ENCODE measurements at regions not wholly inside any gene's neighbourhood (a gene's known extent, or its start where the extent isn't known, plus 50 kb on each side); places are given as distances from the start of the nearest gene placed in this dataset.

DNA sequence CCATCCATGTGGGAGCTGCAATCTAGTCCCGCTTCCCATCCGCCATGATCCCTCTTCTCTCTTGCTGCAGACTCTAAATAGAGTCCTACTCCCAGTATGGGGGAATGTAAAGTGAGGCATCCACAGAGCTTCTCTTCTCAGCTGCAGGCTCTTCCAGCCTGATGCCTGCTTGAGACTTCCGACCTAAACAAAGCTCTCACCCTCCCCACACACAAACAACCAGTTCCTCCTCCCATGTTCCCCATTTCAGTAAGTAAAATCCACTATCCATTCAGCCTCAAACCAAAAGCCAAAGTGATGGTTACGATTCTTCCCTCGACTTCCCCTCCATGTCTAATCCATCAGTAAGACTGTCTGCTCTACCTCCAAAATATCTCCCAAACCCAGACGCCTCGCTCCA is 108.2 kb upstream of the NFE2L3 start:
- no peak for ATAC-seq
- Histone ChIP-seq H3K27me3 (peaks cover 4 to 19% of the 10 kb centered on the region in 2 donors), H3K9me3 (no peaks in the 10 kb centered on the region), H3K27ac (no peak overlapping the region), H3K36me3 (no peaks in the 10 kb centered on the region), H3K4me1 (no peaks in the 10 kb centered on the region), H3K4me3 (no peak overlapping the region)
- intact Hi-C loops (cut with DNase I): no loop called here
- DNase-seq: no peak
- TF ChIP-seq, protein P1, sequence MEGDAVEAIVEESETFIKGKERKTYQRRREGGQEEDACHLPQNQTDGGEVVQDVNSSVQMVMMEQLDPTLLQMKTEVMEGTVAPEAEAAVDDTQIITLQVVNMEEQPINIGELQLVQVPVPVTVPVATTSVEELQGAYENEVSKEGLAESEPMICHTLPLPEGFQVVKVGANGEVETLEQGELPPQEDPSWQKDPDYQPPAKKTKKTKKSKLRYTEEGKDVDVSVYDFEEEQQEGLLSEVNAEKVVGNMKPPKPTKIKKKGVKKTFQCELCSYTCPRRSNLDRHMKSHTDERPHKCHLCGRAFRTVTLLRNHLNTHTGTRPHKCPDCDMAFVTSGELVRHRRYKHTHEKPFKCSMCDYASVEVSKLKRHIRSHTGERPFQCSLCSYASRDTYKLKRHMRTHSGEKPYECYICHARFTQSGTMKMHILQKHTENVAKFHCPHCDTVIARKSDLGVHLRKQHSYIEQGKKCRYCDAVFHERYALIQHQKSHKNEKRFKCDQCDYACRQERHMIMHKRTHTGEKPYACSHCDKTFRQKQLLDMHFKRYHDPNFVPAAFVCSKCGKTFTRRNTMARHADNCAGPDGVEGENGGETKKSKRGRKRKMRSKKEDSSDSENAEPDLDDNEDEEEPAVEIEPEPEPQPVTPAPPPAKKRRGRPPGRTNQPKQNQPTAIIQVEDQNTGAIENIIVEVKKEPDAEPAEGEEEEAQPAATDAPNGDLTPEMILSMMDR (IDR thresholded peaks at IDR 0.05): no peak

DNA sequence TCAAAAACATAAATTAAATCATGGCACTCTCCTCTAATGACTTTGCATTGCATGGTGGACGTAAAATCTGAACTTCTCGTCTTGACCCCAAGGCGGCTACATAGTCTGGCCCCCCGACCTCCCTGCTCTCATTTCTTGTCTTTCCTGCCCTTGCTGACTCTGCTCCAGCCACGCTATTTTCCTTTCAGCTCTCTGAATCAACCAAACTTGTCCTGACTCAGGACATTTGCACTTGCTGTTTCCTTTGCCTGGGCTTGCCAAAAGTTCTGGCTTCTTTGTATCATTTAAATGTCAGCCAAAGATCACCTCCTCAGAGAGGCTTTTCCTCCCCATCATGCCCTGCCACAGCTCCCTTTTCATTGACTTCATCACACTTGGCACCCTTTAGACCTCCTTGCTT is 107.7 kb upstream of the NFE2L3 start:
- TF ChIP-seq, protein P1 (IDR thresholded peaks at IDR 0.05): no peak
- H3K9me3 ChIP-seq: no peaks in the 10 kb centered on the region
- peaks cover 0 to 14% of the 10 kb centered on the region in 2 donors for H3K27me3 ChIP-seq
- no peak overlapping the region for H3K4me3 ChIP-seq
- ATAC-seq (no peak), DNase-seq (no peak)
- H3K4me1 ChIP-seq: no peaks in the 10 kb centered on the region
- H3K36me3 ChIP-seq: no peaks in the 10 kb centered on the region
- no peak overlapping the region for H3K27ac ChIP-seq
- intact Hi-C loops (cut with DNase I): no loop called here

DNA sequence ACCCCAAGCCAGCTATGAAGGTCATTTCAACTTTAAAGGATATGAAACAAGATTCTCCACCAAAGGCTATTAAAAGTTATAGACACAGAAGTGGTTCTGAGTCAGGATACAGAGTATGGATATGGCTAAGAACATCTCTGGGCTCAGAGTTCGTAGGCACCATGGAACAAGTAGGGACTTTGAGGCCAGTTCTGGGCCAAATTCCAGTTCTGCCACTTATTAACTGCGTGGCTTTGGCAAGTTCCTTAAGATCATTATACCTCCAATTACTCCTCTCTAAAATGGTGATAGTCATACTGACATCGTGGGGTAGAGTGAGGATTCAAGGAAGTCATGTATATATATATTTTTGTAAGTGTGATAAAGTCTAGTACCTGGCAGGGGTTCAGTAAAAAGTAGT is 105.8 kb upstream of the NFE2L3 start:
- TF ChIP-seq, protein P1 (IDR thresholded peaks at IDR 0.05): no peak
- peaks cover 0 to 14% of the 10 kb centered on the region in 2 donors for H3K27me3 ChIP-seq
- H3K36me3 ChIP-seq: no peaks in the 10 kb centered on the region
- intact Hi-C loops (cut with DNase I): no loop called here
- H3K4me1 ChIP-seq: no peaks in the 10 kb centered on the region
- no peak overlapping the region for H3K4me3 ChIP-seq
- no peak for DNase-seq
- ATAC-seq: no peak
- no peaks in the 10 kb centered on the region for H3K9me3 ChIP-seq
- no peak overlapping the region for H3K27ac ChIP-seq

DNA sequence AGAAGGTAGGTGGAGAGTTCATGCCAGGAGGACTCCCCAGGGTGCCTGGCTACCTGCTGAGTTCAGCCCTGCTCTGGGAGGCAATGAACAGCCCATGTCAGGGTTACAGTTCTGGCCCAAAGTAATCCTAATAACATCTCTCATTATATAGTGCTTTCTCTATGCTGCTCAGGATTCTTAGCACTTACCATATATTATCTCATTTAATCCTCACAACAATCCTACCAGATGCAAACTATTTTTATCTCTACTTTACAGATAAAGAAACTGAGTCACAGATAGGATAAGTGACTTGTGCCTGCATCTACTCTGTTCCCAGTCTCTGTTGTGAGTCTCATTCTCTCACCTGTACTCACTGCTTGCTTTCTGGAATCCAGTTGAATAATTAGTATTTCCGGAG is 105.1 kb upstream of the NFE2L3 start:
- TF ChIP-seq, protein P1 (IDR thresholded peaks at IDR 0.05): no peak
- DNase-seq: no peak
- no peaks in the 10 kb centered on the region for H3K4me1 ChIP-seq
- intact Hi-C loops (cut with DNase I): no loop called here
- H3K4me3 ChIP-seq: no peak overlapping the region
- H3K36me3 ChIP-seq: no peaks in the 10 kb centered on the region
- H3K9me3 ChIP-seq: no peaks in the 10 kb centered on the region
- H3K27me3 ChIP-seq: peaks cover 2 to 11% of the 10 kb centered on the region in 2 donors
- no peak for ATAC-seq
- no peak overlapping the region for H3K27ac ChIP-seq

DNA sequence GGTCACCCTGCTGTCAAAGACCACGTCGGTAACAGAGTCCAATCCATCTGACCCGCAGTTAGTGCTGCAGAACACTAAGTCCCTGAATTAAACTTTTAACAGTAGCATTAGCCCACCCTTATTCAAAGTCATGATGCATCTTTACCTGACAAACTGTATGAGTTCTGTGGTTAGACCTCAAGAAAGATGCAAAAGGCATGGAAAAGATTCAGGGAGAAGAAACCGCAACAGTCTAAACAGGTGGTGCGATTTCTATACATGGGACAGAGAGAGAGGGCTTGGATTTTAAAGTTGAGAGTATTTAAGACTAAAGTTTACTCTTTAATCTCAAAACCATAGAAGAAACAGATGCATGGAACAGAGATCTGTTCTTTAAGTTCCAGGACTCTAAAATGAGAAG is 103.3 kb upstream of the NFE2L3 start:
- no peak for DNase-seq
- no peaks in the 10 kb centered on the region for H3K36me3 ChIP-seq
- H3K9me3 ChIP-seq: no peaks in the 10 kb centered on the region
- peaks cover 2 to 9% of the 10 kb centered on the region in 2 donors for H3K27me3 ChIP-seq
- H3K27ac ChIP-seq: no peak overlapping the region
- ATAC-seq: no peak
- TF ChIP-seq, protein P1 (IDR thresholded peaks at IDR 0.05): no peak
- H3K4me3 ChIP-seq: no peak overlapping the region
- intact Hi-C loops (cut with DNase I): no loop called here
- H3K4me1 ChIP-seq: no peaks in the 10 kb centered on the region

All from left lung (tissue), 4 donors.